NCI-H2081 (cell line): ENCODE measurements at regions not wholly inside any gene's neighbourhood (a gene's known extent, or its start where the extent isn't known, plus 50 kb on each side); places are given as distances from the start of the nearest gene placed in this dataset.
"Not testable (repeated sequence)": the region's sequence is repeated elsewhere in the genome, so short reads cannot be mapped to it uniquely, and the experiment has no call there.

Source experiments
- DNase-seq, 2 experiments: peaks; one replicate each; lab custom pipeline; 2025; lab: John Stamatoyannopoulos, UW

DNA sequence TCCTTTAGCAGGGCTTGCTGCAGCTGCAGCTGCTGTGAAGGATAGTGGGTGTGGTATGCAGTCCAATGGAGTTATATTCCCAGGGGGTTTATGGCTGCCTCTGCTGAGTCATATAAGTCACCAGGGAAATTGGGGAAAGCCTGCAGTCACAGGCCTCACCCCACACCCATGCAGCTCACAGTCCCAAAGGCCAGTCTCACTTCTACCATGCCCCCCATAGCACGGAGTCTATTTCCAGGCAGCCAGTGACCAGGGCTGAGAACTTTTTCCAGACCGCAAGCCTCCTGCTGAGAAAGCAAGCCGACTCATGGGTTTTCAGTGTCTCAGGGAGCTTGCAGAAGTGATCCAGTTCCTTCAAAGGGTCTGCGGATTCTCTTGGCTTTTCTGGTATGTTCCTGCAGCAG, 322.4 kb upstream of the CLEC14A start:
- no peak for DNase-seq

DNA sequence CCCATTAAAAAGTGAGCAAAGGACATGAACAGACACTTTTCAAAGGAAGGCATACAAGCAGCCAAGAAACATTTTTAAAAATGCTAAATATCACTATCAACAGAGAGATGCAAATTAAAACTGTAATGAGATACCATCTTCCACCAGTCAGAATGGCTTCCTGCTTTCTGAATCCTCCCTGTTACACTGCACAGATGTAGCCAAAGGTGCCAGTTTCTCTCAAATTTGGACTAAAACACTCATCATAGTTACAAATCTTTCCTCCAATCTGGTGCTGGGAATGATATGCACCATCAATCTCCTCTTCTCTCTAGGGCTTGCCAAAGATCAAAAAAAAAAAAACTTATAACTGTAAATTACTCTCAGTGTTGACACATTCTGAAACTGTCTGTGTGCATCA, 311.8 kb upstream of the CLEC14A start:
- DNase-seq = no peak

DNA sequence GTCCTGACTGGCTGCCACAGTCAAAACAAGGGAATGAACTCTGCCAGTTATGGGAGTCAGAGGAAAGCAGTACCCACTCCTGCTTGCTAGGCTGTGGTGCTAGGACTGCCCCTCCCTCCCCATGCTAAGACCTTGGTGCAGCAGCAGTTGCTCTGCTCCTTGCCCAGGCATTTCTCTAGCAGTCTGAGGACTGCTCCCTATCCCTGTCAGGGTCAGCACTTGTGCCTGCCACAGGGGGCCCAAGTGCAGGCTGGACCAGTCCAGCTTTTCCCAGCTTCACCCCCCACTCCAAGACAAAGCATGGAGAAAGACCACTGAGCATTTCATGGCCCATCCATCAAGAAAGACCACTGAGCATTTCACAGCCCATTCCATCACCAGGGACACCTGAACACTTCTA, 305.8 kb upstream of the CLEC14A start:
- no peak for DNase-seq

DNA sequence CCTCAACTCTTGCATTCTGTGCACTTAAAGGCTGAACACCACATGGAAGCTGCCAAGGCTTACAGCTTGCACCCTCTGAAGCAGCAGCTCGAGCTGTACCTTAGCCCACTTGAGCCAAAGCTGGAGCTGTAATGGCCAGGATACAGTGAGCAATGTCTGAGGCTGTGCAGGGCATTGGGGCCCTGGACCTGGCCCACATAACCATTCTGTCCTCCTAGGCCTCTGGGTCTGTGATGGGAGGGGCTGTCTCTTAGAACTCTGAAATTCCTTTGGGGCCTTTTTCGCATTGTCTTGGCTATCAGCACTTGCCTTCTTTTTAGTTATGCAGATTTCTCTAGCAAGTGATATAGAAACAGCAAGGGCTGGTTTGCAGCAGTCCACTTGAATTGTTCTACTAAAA, 303.8 kb upstream of the CLEC14A start:
- DNase-seq = no peak

DNA sequence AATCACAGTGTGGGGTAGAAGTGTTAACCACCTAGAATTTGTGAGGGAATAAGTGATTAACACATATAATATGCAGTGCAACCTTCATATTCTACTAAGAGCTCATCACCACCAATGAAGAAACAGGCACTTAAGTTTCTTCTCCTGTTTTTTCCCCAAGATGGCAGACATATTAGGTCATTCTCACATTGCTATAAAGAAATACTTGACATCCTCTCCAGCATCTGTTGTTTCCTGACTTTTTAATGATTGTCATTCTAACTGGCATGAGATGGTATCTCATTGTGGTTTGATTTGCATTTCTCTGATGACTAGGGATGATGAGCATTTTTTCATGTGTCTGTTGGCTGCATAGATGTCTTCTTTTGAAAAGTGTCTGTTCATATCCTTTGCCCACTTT, 301.5 kb upstream of the CLEC14A start:
- not testable (repeated sequence) for DNase-seq

DNA sequence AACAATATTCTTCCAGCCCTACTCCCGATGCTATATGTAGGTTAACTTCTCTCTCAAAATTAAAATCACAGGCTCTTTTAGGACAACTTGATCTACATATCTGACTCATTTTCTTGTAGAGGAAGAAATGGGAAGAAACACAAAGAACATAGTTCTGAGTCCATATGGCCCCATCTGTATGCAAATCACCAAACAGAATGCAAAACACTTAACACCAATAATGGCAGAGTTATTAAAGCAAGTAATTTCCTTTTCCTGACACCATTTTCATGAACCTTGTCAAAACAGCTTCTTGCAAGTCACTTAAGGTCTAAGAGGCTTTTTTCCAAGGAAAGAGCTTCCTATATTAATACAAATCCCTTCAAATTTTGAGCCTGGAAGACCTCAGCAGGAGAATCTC, 300.4 kb upstream of the CLEC14A start:
- DNase-seq = no peak

DNA sequence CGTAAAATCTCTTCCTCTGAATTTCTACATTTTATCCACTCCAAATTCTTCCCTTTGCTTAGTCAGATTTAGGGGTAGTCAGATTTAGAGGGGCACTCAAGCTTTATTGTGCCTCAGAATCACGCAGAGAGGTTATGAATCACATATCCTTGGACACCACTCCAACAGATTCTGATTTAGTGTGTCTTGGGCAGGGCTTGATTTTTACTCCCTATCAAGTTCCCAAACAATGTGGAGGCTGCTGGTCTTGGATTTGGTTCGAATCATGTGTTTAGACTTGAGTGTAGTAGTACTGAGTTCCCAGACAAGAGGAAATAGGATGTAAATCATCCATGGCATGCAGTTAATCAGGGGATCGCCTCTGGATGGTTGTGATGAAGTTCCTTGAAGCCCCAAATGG, 298.1 kb upstream of the CLEC14A start:
- no peak for DNase-seq

DNA sequence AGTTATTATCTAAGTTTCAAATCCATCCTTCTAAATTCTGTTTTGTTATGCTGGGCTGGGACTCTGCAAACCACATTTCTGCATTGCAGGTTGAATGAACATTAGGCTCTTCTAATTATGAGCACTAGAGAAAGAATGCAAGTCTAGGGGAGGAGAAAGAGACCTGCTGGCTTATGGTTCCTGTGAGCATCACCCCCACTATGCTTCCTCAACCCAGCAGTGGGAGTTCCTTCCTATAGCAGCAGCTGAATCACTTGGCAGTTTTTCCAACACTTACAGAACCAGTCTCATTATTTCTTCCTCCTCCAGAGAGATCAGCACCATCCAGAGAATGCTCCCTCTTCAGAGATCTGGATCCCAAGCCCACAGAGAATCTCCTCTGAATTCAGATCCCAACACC, 297.7 kb upstream of the CLEC14A start:
- DNase-seq = no peak

GRCh38 chr14:38549564-38549963, 293.7 kb upstream of the CLEC14A start:
- no peak for DNase-seq

DNA sequence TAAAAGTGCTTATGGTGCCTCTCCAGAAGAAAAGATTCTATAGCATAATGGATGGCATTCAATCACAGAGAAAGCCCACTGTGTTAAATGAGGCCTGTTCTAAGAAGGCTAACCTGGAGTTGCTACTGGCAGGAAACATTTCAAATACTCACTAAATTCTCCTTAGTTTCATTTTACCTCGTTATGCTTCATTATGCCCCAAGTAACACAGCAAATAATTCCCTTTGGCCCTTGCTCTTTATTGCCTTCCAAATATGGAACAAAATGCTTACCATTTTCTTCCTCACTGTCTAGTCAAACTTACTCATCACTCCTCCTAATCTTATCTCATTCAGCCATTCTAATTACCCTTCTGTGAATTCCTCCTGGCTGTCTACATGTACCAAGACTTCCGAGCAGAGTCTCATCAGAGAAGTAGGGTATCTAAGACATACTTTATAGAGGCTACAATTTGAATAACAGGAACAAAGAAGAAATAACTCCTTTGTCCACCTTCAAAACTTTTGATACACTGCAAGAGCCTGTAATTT, 292.1 kb upstream of the CLEC14A start:
- DNase-seq = no peak

DNA sequence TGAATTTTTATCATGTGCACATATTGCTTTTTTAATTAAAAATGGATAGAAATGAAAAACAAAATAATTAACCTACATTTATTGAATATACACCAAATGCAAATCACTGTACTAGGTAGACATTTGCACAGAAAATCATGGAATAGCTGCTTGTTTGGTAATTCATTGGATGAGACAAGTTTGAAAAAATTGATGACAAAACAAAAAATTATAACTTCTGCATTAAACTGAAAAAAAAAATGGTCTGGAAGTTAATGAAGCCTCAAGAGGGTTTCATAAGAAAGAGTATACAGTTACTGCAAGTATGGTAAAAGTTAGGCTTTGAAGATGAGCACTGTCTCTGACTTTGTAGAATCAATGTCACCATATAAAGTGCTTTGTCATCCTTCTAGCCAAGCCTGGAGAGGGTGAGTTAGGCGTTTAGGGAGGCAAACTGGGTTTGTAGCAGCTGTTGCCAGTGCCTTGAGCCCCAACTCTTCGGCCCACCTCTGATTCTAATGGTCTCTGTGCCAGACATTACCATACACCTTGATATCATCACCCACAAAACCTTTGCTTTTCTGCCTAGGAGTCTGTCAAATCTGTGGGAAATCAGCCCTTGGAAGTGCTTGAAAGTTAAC, 291.1 kb upstream of the CLEC14A start:
- no peak for DNase-seq

- no peak for DNase-seq
These were observed 288.9 kb upstream of the CLEC14A start for GRCh38 chr14:38544776-38545175.

GRCh38 chr14:38543851-38544250, 288.0 kb upstream of the CLEC14A start:
- not testable (repeated sequence) for DNase-seq

GRCh38 chr14:38538053-38538452, 282.2 kb upstream of the CLEC14A start:
- DNase-seq = not testable (repeated sequence)

DNA sequence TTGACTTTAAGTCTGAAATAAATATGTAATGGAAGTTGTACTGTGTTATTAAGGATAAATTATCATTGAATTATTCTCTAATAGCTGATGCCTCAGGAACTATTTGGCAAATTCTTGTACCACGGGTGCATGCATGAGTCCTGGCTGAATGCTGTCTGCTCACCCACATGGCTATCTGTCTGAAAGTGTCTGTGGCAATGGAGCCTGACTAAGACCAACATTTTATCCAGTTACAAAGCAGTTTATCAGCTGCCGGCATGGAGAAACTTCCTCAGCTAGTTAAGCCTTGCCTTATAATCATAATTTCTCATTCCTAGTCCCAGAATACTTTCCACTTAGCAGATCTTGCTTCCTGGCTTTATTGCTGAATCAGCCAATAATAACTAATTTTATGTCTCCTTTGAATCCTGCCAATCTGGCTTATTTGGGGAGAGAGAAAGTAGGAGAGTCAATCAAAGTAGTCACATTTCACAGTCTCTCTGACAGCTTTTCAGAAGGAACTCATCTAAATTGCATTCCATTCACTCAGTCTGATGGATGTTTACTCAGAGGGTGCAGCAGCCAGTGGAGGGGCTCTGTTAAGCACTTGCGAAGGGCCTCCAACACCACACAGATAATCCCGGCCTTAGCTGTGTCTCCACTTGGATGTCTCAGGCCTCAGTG, 280.6 kb upstream of the CLEC14A start:
- no peak for DNase-seq

DNA sequence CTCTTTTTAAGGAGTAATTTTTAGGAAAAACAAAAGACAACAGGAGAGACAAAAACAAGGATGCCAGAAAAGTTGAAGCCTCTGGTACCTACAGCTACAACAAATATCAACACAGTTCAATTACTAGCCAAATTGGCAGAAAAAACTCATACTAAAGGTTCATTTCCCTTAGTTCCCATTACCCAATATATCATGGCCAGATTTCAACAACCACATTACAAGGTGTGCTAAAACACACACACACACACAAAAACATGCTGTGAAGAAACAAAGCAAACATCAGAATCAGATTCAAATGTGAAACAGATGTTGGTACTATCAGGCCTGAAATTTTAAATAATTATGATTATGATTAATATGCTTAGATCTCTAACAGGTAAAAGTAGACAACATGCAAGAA, 272.7 kb upstream of the CLEC14A start:
- peak in 1 of 2 experiments; percentile 23 for DNase-seq

DNA sequence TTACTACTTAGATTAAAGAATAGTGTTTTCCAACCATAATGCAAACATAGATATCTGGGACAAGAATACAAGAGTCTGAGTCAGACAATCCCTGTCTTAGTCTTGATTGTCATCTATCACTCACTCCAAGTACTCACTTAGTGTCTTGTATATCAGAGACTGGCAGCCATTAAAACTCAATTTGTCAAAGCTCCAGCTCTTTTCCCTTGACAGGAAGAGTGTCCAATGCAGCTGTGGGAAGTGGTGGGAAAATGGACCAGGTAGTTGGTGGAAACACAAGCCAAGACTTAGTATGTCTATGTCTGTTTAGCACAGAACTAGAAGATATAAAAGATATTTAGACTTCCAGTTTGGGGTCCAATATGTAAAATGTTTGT, 271.6 kb upstream of the CLEC14A start:
- DNase-seq = no peak

GRCh38 chr14:38526826-38527501, 271.1 kb upstream of the CLEC14A start:
- no peak for DNase-seq

DNA sequence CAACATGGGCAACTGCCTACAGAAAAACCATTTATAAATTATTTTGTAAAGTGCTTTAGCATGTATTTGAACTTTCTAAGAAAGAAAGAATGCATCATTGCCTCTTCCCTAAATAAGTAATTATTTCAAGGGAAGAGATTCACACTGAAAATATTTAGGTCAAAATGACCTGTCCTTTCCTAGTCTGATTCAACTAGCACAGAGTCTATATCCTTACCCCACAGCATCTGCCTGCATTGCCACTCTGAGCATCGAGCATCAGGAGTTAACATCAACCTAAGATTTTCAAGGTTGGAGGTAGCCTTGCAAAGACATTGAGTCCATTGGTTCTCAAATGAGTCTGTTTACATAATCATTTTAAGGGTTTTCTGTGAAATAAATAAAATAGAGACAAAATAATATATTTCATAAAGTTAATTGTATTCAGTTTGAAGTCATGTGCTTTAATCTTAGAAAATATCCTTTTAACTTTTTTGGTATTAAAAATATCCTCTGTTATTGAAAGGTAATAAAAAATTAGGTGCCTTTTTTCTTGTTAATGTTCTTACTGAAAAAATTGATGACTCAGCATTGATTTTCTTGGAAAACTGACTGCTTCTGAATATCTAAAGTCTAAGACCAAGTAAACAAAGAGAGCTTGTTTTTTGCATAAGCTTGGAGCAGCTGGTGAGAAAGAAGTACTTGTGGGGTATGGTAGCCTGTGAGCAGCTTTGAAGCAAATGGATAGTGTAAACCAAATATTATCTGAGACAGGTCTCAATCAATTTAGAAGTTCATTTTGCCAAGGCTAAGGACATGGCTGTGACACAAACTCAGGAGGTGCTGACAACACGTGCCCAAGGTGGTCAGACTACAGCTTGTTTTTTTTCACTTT, 269.0 kb upstream of the CLEC14A start:
- no peak for DNase-seq

DNA sequence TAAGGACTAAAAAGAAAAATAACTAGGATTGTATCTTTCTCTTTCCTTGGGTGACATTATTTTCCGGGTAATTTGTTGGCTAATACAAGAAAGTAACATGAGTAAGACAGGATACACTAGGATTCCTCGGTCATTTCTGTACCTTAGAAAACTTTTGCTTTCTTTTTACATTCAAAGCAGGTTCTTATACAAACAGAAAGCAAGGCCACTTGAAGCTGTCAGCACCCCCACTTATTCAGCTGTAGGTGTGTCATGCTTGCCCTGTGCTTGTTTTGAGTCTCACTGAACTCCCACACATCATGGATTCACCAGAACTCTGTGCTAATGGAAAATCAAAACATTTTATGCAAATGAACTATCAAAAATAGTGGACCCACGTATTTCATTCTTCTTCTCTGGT, 266.8 kb upstream of the CLEC14A start:
- DNase-seq = no peak

DNA sequence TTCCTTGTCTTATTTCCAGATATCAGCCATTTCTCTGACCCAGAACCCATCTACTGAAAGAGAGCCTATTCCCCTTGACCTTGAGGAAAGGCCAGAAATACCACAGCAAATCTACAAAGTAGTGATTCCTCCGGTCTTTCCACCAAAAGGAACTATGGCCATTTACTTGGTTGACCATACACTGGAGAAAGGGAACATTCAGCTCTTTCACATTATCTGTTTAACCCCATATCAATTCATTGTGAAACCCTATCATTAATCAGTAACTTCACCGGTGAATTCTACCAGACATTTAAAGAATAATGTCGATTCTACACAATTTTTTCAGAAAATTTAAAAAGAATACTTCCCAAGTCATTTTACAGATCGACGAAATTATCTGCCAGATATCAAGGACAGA, 265.7 kb upstream of the CLEC14A start:
- DNase-seq = no peak

DNA sequence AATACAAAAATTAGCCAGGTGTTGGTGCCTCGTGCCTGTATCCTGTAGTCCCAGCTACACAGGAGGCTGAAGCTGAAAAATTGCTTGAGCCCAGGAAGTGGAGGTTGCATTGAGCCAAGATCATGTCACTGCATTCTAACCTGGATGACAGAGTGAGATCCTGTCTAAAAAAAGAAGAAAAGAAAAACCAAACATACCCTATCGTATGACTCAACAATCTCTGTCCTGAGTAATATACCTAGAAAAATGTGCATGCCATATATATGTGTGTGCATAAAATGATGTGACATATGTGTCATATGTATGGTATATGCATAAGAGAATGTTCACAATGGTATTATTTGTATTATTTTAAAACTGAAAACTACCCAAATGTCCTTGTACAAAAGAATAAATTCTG, 261.5 kb upstream of the CLEC14A start:
- DNase-seq = no peak
